ENCODE measurements at regions not wholly inside any gene's neighbourhood (a gene's known extent, or its start where the extent isn't known, plus 50 kb on each side); places are given as distances from the start of the nearest gene placed in this dataset.
A peak's percentile ranks its signal among the peaks of the same experiment; 100 is the strongest.
"Not testable (repeated sequence)": the region's sequence is repeated elsewhere in the genome, so short reads cannot be mapped to it uniquely, and the experiment has no call there.

DNA sequence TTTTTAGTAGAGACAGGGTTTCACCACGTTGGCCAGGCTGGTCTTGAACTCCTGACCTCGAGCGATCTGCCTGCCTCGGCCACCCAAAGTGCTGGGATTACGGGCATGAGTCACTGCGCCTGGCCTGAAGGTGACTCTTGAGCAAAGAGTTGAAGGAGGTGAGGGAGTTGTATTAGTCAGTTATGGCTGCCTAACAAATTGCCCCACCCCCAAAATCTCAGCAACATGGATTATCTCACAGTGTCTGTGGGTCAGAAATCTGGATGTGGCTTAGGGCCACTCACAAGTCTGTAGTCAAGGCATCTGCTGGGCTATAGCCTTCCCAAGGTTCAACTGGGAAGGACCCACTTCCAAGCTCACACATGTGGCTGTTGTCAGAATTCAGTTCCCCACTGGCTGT is 52.8 kb upstream of the ADGRE5 start:
- DNase-seq = no peak

DNA sequence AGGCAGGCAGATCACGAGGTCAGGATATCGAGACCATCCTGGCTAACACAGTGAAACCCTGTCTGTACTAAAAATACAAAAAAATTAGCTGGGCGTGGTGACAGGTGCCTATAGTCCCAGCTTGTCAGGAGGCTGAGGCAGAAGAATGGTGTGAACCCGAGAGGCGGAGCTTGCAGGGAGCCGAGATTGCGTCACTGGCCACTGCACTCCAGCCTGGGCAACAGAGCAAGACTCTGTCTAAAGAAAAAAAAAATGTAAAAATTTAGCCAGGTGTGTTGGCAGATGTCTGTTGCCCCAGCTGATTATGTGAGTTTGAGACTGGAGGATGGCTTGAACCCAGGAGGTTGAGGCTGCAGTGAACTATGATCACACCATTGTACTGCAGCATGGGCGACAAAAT is 54.2 kb upstream of the ADGRE5 start:
- DNase-seq = not testable (repeated sequence)

DNA sequence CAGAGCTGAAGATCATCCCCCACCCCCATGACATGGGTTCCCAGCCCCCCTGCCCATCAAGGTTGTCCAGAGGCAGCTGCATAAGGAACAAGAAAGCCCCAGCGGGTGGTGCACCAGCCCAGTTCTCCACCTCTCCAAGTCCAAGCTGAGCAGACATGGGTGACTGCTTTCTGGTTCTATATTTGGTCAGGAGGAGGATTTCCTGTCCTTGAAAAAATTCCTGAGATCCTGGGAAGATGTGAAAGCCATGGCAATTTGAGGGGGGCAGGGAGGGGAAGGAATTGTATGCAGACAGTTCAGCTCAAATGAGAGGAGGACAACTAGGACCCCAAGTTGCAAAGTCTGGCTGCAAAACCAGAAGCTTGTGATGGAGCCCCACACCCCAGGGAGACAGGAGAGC is 55.4 kb upstream of the ADGRE5 start:
- DNase-seq = no peak

DNA sequence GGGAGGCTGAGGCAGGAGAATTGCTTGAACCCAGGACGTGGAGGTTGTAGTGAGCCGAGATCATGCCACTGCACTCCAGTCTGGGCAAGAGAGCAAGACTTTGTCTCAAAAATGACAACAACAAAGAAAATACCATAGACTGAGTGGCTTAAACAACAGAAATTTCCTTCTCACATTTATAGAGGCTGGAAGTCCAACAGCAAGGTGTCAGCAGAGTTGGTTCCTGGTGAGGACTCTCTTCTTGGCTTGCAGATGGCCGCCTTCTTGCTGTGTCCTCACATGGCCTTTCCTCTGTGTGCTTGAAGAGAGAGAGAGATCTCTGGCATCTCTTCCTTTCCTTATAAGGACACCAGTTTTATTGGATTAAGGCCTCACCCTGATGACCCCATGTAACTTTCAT is 56.1 kb upstream of the ADGRE5 start:
- DNase-seq = no peak

DNA sequence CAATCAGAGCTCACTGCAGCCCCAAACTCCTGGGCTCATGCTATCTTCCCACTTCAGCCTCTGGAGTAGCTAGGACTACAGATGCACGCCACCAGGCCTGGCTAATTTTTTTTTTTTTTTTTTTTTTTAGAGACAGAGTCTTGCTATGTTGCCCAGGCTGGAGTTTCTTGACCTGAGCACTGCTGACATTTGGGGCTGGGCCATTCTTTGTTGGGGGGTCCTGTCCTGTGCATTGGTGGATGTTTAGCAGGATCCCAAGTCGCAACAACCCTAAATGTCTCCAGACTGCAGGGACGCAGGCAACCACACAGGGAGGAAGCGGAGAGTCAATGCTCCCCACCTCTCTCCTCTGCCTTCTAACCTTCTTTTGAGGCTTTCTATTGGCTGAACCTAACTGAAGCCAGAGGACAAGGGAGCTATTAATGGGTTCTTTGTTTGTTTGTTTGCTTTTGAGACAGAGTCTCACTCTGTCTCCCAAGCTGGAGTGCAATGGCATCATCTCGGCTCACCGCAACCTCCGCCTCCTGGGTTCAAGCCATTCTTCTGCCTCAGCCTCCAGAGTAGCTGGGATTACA is 58.3 kb upstream of the ADGRE5 start:
- no peak for DNase-seq

DNA sequence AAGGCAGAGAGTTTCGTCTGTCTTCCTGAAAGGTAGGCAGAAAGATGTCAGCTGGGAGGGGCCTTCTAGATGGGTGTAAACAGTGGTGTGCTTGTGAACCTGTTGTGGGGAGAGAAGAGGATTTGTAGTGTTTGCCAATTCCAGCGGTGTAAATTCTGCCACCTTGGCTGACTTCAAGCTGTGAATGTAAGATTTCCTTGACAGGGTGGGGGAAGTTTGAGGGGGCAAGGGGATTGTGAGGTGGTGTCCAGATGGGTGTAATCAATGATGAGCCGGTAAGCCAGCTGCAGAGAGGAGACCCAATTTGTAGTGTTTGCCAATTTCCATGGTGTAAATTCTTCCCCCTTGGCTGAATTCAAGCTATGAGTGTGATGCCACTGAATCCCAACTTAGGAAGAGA is 61.0 kb upstream of the ADGRE5 start:
- no peak for DNase-seq

DNA sequence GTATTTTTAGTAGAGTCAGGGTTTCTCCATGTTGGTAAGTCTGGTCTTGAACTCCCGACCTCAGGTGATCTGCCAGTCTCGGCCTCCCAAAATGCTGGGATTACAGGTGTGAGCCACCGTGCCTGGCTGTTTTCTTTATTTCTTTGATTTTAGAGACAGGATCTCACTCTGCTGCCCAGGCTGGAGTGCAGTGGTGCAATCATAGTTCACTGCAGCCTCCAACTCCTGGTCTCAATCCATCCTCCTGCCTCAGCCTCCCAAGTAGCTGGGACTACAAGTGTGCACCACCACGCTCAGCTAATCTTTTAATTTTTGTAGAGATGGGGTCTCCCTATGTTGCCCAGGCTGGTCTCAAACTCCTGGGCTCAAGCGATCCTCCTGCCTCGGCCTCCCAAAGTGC is 61.5 kb upstream of the ADGRE5 start:
- DNase-seq = not testable (repeated sequence)

DNA sequence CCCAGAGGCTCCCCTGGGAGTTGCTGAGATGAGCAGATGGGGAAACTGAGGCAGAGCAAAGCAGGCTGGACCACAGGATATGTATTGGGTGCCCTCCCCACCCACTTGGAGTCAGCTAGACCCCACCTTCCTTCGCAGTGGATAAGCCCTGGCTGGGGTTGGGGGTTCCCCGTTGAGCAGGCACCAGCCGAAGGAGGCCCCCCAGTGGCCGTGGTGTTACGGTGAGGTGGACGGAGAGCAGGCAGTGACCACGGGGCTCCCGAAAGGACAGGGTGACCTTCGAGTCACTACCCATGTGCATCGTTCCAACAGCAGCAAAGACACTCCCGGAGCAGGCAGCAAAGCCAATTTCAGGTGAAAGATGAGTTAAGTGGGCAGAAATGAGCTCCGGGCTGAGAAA is 62.4 kb upstream of the ADGRE5 start:
- no peak for DNase-seq

DNA sequence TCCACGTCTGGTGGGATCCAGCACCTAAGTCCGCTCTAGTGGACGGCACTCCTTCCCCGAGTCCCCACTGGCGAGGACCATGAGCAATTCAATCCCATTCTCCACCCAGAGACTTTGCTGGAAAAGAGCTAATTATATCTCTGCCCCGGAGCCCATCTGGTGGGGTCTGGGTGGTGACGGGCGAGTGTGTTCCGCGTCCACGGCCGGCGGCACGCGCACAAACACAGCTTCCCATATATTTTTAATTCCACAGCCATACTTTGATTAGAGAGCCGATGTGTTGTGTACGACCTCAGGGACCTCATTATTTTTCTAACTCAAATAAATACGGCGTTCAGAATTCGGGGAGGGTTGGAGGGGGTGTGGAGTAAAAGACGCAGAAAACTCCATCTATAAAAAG is 64.1 kb upstream of the ADGRE5 start:
- no peak for DNase-seq

DNA sequence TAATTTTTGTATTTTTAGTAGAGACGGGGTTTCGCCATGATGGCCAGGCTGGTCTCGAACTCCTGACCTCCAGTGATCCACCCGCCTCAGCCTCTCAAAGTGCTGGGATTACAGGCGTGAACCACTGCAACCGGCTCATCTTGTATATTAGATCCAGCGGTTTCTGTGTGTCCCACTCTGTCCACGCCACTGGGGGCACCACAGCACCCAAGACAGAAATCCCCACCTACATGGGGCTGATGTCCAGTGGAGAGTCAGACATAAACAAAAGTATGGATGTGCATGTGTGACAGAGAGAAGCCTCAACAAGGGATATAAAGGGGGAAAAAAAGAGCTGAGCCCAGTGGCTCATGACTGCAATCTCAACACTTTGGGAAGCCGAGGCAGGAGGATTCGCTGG is 65.8 kb upstream of the ADGRE5 start:
- DNase-seq = no peak

DNA sequence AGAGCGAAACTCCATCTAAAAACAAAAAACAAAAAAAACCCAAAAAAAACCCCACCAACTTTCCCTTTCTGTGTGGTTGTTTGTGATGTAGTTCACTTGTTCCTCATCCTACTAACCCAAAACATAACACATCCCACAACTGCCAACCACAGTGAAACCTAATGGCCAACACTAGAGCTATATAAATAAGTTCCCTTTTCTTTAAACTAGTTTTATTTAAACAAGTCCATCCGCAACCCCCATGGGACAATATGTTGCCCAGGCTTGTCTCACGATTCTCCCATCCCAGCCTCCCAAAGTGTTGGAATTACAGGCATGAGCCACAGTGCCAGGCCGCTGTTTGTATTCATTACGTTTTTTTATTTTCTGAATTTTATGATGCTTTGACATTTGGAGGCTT is 71.2 kb upstream of the ADGRE5 start:
- DNase-seq = no peak

DNA sequence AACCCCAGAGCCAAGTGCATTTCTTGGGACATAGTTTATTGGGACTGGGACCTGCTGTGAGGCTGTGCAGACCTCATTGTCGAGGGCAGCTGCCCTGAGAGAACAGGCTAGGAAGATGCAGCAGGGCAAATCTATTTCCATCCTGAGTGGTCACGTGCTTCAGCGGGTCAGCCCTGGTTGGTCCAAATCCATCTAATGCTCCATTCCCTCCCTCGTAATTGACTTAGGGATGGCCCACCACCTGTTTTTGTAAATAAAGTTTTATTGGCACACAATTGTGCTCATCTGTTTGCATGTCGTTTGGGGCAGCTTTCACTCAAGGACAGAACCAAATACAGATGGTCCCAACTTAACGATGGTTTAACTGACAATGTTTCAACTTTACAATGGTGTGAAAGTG is 75.5 kb upstream of the ADGRE5 start:
- no peak for DNase-seq

DNA sequence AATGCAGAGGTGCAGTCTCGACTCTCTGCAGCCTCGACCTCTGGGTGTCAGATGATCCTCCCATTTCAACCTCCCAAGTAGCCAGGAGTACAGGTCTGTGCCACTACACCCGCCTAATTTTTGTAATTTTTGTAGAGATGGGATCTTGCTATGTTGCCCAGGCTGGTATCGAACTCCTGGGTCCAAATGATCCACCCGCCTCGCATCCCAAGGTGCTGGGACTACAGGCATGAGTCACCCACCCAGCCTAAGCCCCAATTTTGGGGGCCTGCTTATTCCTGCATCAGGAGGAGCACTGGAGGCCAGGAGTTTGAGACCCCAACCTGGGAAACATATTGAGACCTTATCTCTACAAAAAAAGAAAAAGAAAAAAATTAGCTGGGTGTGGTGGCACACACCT is 80.1 kb upstream of the ADGRE5 start:
- no peak for DNase-seq

DNA sequence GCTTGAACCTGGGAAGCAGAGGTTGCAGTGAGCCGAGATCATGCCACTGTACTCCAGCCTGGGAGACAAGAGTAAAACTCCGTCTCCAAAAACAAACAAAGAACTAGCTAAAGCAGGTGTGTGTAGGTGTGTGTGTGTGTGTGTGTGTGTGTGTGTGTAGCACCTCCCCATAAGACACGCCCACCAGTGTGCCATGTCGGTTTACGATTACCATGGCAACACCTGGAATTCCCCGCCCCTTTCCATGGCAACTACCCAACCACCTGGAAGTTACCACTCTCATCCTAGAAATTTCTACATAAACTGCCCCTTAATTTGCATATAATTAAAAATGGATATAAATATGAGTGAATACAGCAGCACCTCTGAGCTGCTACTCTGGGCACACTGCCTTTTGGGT is 80.9 kb upstream of the ADGRE5 start:
- no peak for DNase-seq

DNA sequence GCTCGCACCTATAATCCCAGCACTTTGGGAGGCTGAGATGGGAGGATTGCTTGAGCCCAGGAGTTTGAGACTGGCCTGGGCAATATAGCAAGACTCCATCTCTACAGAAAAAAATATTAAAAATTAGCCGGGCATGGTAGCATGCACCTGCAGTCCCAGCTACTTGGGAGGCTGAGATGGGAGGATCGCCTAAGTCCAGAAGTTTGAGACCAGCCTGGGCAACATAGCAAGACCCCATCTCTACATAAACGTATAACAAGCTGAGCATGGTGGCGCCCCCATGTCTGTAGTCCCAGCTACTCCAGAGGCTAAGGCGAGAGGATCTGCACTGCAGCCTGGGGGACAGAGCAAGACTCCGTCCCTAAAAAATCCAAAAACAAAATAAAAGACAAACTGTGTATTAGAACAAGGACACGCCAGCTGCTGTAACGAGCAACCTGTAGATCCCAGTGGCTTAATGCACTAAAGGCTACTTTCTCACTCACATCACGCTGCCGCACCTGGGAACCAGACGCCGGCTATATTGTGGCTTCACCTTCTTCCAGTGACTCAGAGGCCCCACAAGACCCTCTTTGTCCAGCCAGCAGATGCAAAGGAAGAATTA is 81.9 kb upstream of the ADGRE5 start:
- not testable (repeated sequence) for DNase-seq

DNA sequence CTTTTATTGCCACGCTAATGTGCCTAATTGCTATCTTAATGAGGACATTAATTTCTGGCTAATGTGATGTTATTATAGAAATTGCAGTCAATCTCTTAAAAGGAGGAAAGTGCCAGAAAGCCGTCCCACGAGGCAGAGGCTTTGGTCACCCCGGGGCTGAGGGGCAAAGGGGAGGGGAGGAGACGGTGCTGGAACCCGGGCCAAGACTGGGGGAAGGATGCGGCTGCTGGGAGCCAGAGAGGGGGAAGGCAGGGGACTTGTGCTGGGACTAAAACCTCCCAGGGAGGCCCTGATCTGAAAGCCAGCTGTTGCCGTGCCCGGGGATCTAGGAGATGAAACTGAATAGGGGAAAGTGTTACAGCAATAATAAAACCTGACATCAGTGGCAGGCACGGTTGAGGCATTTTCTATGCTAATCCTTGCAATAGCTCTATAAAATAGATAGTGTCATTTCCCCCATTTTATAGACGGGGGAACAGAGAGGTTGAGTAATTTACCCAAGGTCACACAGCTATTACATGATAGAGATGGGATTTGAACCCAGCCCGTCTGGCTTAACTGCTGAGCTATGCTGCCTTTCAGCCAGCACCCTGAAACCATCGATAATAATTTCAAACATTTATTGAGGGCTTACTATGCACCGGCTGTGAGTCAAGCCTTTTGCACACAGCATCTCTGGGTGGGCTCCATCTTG is 83.2 kb upstream of the ADGRE5 start:
- not testable (repeated sequence) for DNase-seq

DNA sequence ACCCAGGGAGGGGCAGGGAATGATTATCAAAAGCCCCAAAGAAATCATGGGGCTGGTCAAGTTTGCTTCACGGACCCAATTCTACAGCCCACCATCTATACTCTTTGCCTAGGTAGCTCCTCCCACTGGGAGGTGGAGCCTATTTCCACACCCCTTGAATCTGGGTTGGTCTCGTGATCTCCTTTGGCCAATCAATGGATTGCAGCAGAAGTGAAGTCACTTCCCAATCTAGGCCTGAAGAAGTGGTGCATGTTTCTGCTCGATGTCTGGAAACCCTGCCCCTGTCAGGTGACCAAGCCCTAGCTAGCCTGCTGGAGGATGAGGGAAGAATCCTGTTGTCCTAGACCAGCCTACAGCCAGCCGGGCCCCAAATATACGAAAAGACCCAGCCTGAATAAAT is 86.3 kb upstream of the ADGRE5 start:
- DNase-seq = peak; percentile 37

DNA sequence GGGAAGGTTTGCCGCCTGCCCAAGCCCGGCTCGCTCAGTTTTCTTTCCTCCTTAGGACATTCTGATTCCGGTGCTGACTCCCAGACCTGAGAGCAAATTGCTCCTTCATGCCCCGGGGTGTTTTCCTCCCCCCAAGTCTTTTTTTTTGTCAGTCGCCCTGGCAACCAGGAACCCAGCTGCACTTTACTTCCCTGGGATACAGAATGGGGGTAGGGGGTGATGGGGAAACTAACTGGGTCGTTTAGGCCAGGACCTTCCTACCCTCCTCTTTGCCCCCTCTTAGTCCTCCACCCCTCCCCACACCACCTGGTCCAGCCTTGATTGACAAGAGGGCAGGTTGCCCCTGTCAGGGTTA is 87.5 kb upstream of the ADGRE5 start:
- DNase-seq = not testable (repeated sequence)

DNA sequence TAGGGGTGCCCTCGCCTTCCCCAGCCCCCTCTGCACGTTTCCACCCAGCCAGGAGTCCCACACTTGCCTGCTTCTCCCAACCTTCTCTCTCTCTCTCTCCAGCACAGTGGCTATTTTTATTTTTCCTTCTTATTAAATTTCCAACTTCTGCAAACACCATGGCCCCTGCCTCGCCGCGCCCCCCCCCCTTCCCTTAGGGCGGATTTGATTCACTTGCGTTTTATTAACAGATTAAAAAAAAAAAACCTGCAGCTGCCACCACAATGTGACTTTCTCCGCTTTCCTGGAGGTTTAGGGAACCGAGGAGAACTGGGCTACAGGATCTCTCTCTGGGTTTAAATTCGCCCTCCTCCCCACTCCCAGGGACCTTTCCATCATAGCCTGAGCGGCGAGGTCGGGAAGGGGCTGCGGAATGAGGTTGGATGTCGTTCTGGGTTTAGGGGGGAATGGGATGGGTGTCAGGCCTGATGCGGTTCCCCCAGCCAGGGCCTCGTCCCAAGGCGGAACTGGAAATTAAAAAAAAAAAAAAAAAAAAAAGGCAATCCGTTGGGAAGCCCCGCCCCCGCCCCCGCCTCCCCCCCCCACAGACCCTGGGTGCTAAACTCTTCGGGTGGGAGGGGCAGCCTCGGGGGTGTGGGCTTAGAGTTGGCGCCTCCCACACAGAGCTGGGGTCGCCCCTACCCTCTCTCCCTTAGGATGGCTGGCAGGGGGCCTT is 87.3 kb upstream of the ADGRL1 start:
- not testable (repeated sequence) for DNase-seq

DNA sequence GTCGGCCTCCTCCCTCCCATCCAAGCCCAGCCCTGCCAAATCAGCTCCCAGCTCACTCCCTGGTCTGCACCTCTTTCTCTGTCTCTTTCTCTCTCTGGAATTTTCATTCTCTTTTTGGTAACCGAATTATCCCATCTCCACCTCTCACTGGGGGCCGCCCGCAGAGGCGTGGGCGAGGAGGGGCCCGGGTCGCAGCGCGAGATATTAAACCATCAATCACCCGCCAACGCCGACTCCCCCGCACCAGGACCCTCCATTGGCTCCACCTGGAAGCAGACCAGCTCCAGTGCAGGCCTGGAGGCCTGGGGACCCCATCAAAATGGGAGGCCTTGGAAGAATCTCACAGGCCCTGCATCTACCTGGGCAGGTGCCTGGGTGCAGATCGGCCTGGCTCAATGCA is 83.8 kb upstream of the ADGRL1 start:
- DNase-seq = not testable (repeated sequence)

DNA sequence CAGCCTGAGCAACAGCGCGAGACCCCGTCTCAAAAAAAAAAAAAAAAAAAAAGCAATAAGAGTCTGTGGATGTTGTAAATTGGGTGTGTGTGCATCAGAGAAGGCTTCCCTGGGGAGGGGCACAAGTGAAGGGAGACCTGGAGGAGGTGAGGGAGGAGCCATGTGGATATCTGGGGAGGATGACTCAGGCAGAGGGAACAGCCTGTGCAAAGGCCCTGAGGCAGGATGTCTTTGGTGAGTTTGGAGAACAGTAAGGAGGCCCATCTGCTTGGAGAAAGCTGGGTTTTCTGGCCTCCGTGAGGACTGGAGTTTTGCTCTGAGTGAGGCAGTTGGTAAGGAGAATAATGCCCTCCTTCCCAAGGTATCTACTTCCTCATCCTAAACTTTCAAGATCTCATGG is 81.9 kb upstream of the ADGRL1 start:
- DNase-seq = not testable (repeated sequence)

DNA sequence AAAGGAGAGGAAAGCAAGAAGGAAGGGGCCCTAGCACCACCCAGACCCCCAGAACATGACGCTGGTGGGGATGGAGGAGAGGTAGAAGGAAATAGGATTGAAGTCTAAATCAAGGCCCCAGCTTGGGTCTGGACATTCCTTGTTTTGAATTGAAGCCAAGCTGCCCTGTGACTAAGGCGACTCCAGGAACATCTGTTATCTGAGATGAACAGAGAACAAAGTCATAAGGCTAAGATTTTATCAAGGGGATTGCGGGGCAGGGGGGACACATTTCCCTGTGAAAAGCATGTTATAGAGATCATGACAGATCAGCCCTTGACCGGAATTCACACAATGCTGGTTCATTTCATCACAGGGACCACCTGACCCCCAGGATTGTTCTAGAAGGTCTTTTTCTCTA is 80.6 kb upstream of the ADGRL1 start:
- DNase-seq = not testable (repeated sequence)

DNA sequence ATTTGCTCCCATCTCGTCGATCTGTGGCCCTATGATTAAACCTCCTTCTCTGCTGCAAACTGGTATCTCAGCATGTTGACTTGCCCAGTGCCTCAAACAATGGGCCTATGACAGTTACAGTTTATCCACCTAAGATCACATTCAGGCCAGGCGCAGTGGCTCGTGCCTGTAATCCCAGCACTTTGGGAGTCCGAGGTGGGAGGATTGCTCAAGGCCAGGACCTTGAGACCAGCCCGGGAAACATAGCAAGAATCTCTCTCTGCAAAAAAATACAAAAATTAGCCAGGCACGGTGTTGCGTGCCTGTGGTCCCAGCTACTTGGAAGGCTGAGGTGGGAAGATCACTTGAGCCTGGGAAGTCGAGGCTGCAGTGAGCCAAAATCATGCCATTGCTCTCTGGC is 79.8 kb upstream of the ADGRL1 start:
- DNase-seq = not testable (repeated sequence)

All from activated CD4-positive, alpha-beta T cell treated with anti-CD3 and anti-CD28 coated beads, Interleukin-2, Interleukin-6, amounts not matched to agents 100 ng/mL and 50 ng/mL, durations not matched to agents 16 hours and 8 hours (primary cell).